AG09309 (cell line): ENCODE measurements at regions not wholly inside any gene's neighbourhood (a gene's known extent, or its start where the extent isn't known, plus 50 kb on each side); places are given as distances from the start of the nearest gene placed in this dataset.

Experiments
- DNase-seq: peaks from one replicate; pipeline ENCODE4 v3.0.0-alpha.2; 2010; ENCODE audit warnings: low read depth
- H3K4me3 ChIP-seq: 2 replicates; pipeline ENCODE4 v1.5.1; 2011; ENCODE audit warnings: mild to moderate bottlenecking, low read depth, low read length, moderate library complexity; ENCODE audit not compliant: control insufficient read depth
- CTCF ChIP-seq: IDR thresholded peaks from 2 replicates; pipeline ENCODE4 v1.5.1; 2011; ENCODE audit warnings: mild to moderate bottlenecking, low read depth, low read length, inconsistent platforms; ENCODE audit not compliant: insufficient read depth, control insufficient read depth; ENCODE audit errors: missing control alignments

- no peak for DNase-seq
- TF ChIP-seq CTCF: no peak
- no peak overlapping the region for H3K4me3 ChIP-seq
Observed at GRCh38 chr13:110097013-110097412, 209.9 kb downstream of the COL4A1 start.

- no peak overlapping the region for H3K4me3 ChIP-seq
- no peak for DNase-seq
- no peak for TF ChIP-seq CTCF
Observed at GRCh38 chr13:110092831-110093247, 214.1 kb downstream of the COL4A1 start.

GRCh38 chr13:110089815-110090214 is 217.1 kb downstream of the COL4A1 start:
- no peak for DNase-seq
- TF ChIP-seq CTCF: peak; percentile 34
- H3K4me3 ChIP-seq: no peak overlapping the region

- H3K4me3 ChIP-seq: no peak overlapping the region
- no peak for TF ChIP-seq CTCF
- DNase-seq: no peak
Observed at GRCh38 chr13:110089100-110089499, 217.9 kb downstream of the COL4A1 start.

GRCh38 chr13:110073982-110074381 is 233.0 kb downstream of the COL4A1 start:
- H3K4me3 ChIP-seq: no peak overlapping the region
- TF ChIP-seq CTCF: no peak
- no peak for DNase-seq

GRCh38 chr13:110070511-110071120 is 236.3 kb downstream of the COL4A1 start:
- DNase-seq: peak; percentile 8
- no peak for TF ChIP-seq CTCF
- H3K4me3 ChIP-seq: no peak overlapping the region

GRCh38 chr13:110070046-110070445 is 236.9 kb downstream of the COL4A1 start:
- TF ChIP-seq CTCF: no peak
- DNase-seq: no peak
- no peak overlapping the region for H3K4me3 ChIP-seq
